OCI-LY3 (cell line): ENCODE measurements at regions not wholly inside any gene's neighbourhood (a gene's known extent, or its start where the extent isn't known, plus 50 kb on each side); places are given as distances from the start of the nearest gene placed in this dataset.

Experiments
- H2AFZ ChIP-seq: fragments of 200-600, 300-600 bp; shearing (Covaris generic); 2 replicates; pipeline ENCODE4 v1.6.0; 2014; ENCODE audit warnings: antibody characterized with exemption, low read depth, low read length
- H3K27ac ChIP-seq: fragments of 200-600, 300-600 bp; sonication (generic); 2 replicates; pipeline ENCODE4 v1.5.1; 2014; ENCODE audit warnings: mild to moderate bottlenecking, low read length, moderate library complexity, mixed read lengths
- H3K27me3 ChIP-seq: fragments of 200-600, 300-600 bp; sonication (generic); 2 replicates; pipeline ENCODE4 v1.6.1; 2014; ENCODE audit warnings: low read depth, low read length, mixed read lengths
- H3K36me3 ChIP-seq: fragments of 200-600, 300-600 bp; sonication (generic); replicated peaks from 2 replicates; pipeline ENCODE3; 2014; ENCODE audit warnings: low read depth, low read length, mixed read lengths
- H3K4me1 ChIP-seq: fragments of 300-600, 200-600 bp; sonication (generic); 2 replicates; pipeline ENCODE4 v1.6.1; 2014; ENCODE audit warnings: low read length, mixed read lengths
- H3K4me2 ChIP-seq: fragments of 200-600, 300-600 bp; sonication (generic); 2 replicates; pipeline ENCODE4 v1.6.1; 2014; ENCODE audit warnings: low read length, mixed read lengths
- H3K4me3 ChIP-seq: fragments of 300-600, 200-600 bp; sonication (generic); 2 replicates; pipeline ENCODE4 v1.5.1; 2014; ENCODE audit warnings: antibody characterized with exemption, mild to moderate bottlenecking, low read length, moderate library complexity
- H3K79me2 ChIP-seq: fragments of 300-600, 200-600 bp; shearing (Covaris generic); 2 replicates; pipeline ENCODE4 v1.6.1; 2014; ENCODE audit warnings: mild to moderate bottlenecking, low read length, mixed read lengths
- H3K9ac ChIP-seq: fragments of 300-600, 200-600 bp; shearing (Covaris generic); 2 replicates; pipeline ENCODE4 v1.6.0; 2014; ENCODE audit warnings: mild to moderate bottlenecking, low read length, moderate library complexity
- H3K9me3 ChIP-seq: fragments of 200-600, 300-600 bp; shearing (Covaris generic); 2 replicates; pipeline ENCODE4 v1.6.1; 2014; ENCODE audit warnings: low read length, mixed read lengths; ENCODE audit not compliant: insufficient read depth
- H4K20me1 ChIP-seq: fragments of 200-600, 300-600 bp; sonication (generic); 2 replicates; pipeline ENCODE4 v1.6.1; 2016; ENCODE audit warnings: low read length, mixed read lengths; ENCODE audit not compliant: insufficient read depth
- EZH2phosphoT487 ChIP-seq: fragments of 200-600 bp; shearing (Covaris generic); IDR thresholded peaks from 2 replicates; pipeline ENCODE4 v1.6.1; 2018; ENCODE audit warnings: antibody characterized with exemption, mixed run types, low read depth
- TF ChIP-seq, protein P1 (sequence below): fragments of 200-600, 300-600 bp; sonication (generic); IDR thresholded peaks from 2 replicates; pipeline ENCODE4 v1.5.1; 2014; ENCODE audit warnings: antibody characterized with exemption, low read length, low read depth

DNA sequence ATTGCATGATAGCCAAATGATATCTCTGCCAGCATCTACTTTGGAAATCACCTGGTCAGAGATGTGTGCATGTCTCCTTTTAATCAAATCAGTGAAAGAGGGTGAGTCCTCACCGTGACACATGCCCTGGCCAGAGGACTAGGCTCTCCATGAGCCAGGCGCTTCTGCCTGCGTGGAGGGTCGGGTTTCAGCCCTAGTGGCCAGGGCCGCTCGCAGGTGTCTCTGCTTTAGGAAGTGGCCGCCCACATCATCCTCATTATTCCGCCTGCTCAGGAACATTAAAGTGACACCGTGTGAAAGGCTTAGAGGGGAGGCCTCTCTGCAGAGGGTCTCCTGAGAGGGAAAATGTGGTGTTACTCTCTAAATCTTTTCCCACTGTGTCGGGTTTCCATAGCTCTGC, 173.6 kb upstream of the PRKCQ start:
- Histone ChIP-seq H3K27me3 (no peaks in the 10 kb centered on the region), H3K4me1 (no peaks in the 10 kb centered on the region)

DNA sequence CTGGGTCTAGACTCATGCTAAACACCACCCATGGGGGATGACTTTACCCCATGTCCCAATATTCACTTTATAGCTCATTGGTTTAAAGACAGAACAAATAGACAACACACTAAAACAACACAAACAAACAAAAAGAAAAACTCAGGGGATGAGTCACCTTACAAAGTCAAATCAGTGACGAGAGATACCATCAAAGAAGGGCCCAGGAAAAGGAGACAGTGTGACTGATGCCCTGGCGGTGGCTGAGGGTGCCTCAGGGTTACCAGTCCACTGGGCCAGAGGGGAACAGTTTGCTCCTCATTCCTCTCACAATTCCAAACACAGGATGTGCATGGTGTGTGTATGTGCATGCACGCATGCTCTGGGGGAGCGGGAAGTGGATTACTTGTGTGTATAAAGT, 171.3 kb upstream of the PRKCQ start:
- H3K4me3 ChIP-seq = no peak overlapping the region
- no peak for TF ChIP-seq EZH2phosphoT487
- TF ChIP-seq, protein P1, sequence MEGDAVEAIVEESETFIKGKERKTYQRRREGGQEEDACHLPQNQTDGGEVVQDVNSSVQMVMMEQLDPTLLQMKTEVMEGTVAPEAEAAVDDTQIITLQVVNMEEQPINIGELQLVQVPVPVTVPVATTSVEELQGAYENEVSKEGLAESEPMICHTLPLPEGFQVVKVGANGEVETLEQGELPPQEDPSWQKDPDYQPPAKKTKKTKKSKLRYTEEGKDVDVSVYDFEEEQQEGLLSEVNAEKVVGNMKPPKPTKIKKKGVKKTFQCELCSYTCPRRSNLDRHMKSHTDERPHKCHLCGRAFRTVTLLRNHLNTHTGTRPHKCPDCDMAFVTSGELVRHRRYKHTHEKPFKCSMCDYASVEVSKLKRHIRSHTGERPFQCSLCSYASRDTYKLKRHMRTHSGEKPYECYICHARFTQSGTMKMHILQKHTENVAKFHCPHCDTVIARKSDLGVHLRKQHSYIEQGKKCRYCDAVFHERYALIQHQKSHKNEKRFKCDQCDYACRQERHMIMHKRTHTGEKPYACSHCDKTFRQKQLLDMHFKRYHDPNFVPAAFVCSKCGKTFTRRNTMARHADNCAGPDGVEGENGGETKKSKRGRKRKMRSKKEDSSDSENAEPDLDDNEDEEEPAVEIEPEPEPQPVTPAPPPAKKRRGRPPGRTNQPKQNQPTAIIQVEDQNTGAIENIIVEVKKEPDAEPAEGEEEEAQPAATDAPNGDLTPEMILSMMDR = no peak
- no peaks in the 10 kb centered on the region for H4K20me1 ChIP-seq
- no peaks in the 10 kb centered on the region for H3K36me3 ChIP-seq
- H3K9me3 ChIP-seq = no peaks in the 10 kb centered on the region
- no peaks in the 10 kb centered on the region for H3K79me2 ChIP-seq
- H3K4me2 ChIP-seq = no peak overlapping the region
- H2AFZ ChIP-seq = no peak overlapping the region
- no peak overlapping the region for H3K27ac ChIP-seq
- no peaks in the 10 kb centered on the region for H3K4me1 ChIP-seq
- H3K27me3 ChIP-seq = no peaks in the 10 kb centered on the region
- H3K9ac ChIP-seq = no peak overlapping the region

More for the DNA sequence above, 173.6 kb upstream of the PRKCQ start:
- no peak overlapping the region for H3K4me3 ChIP-seq
- TF ChIP-seq, protein P1 = no peak
- no peak for TF ChIP-seq EZH2phosphoT487
- no peaks in the 10 kb centered on the region for H3K9me3 ChIP-seq
- H2AFZ ChIP-seq = no peak overlapping the region
- no peaks in the 10 kb centered on the region for H4K20me1 ChIP-seq
- no peak overlapping the region for H3K9ac ChIP-seq
- no peak overlapping the region for H3K27ac ChIP-seq
- H3K4me2 ChIP-seq = no peak overlapping the region
- no peaks in the 10 kb centered on the region for H3K36me3 ChIP-seq
- no peaks in the 10 kb centered on the region for H3K79me2 ChIP-seq

DNA sequence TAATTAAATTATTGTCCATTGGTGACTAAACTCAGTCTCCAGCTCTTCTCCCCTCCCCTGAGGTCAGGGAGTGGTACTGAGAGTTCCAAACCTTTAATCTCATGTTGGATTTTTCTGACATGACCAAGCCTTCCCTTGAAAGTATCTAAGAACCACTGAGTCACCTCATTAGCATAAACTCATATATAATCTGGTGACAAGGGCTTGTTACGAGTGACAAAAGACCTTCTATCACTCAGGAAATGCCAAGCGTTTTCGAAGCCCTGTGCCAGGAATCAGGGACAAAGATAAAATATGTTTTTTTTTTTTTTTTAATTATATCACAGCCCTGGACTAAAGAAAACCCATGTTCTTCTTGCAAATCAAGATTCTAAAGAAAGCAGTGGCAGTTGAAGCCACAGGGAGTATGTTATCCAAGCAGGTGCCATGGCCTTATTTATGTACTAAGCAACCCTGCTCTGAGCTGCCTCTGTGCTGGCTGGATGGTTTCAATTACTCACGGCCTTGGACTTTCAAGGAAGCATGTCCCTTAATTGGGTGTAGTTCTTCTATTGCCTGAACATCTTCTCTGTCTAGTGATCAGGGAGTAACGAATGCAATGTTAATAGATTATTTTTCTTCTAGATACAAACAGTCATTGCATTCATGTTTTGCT, 169.0 kb upstream of the PRKCQ start:
- no peaks in the 10 kb centered on the region for H4K20me1 ChIP-seq
- H3K9me3 ChIP-seq = no peaks in the 10 kb centered on the region
- H2AFZ ChIP-seq = no peak overlapping the region
- H3K36me3 ChIP-seq = no peaks in the 10 kb centered on the region
- H3K27ac ChIP-seq = no peak overlapping the region
- H3K79me2 ChIP-seq = no peaks in the 10 kb centered on the region
- H3K4me3 ChIP-seq = no peak overlapping the region
- no peaks in the 10 kb centered on the region for H3K27me3 ChIP-seq
- no peak overlapping the region for H3K9ac ChIP-seq
- no peak overlapping the region for H3K4me2 ChIP-seq
- no peaks in the 10 kb centered on the region for H3K4me1 ChIP-seq
- TF ChIP-seq, protein P1 = no peak
- no peak for TF ChIP-seq EZH2phosphoT487

DNA sequence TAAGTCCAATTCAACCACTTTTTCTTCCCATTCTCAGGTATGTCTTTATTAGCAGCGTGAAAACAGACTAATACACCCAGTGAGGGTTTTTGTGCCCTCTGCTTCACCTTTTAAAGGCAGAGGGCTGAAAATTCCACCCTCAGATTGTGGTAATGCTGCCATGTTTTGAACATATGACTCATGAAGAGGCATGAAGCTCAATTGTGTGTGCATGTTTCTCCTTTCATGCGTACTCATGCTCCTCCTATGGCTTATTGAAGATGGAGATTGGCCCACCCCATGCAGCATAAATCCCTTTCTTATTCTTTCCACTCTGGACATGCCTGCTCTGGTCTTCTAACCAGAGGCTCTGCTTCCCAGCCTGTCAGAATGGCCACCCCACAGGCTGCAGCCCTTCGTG, 168.0 kb upstream of the PRKCQ start:
- no peak overlapping the region for H3K4me2 ChIP-seq
- no peaks in the 10 kb centered on the region for H3K9me3 ChIP-seq
- no peak overlapping the region for H3K27ac ChIP-seq
- H3K79me2 ChIP-seq = no peaks in the 10 kb centered on the region
- H3K36me3 ChIP-seq = no peaks in the 10 kb centered on the region
- TF ChIP-seq, protein P1 = no peak
- no peak for TF ChIP-seq EZH2phosphoT487
- H2AFZ ChIP-seq = no peak overlapping the region
- H3K27me3 ChIP-seq = no peaks in the 10 kb centered on the region
- no peaks in the 10 kb centered on the region for H4K20me1 ChIP-seq
- no peak overlapping the region for H3K9ac ChIP-seq
- no peaks in the 10 kb centered on the region for H3K4me1 ChIP-seq
- H3K4me3 ChIP-seq = no peak overlapping the region
